Left lung (tissue), 4 donors: ENCODE measurements at regions not wholly inside any gene's neighbourhood (a gene's known extent, or its start where the extent isn't known, plus 50 kb on each side); places are given as distances from the start of the nearest gene placed in this dataset.

Experiments
- ATAC-seq: fragments of 200-7000 bp; cut with Tn5 transposase; one replicate; pipeline ENCODE4 v1.9.1; 2020; ENCODE audit warnings: moderate library complexity
- DNase-seq, 4 donors: peaks; one replicate each; pipeline ENCODE4 v3.0.0-alpha.2; 2013 to 2020
- H3K27ac ChIP-seq, 2 donors: fragments of 200-600 bp; sonication (generic) in 1 of 2; one replicate each; pipeline versions ENCODE4 v1.5.0 to v1.8.0; 2020 to 2021
- H3K27me3 ChIP-seq, 2 donors: fragments of 200-600 bp; sonication (generic) in 1 of 2; one replicate each; pipeline versions ENCODE4 v1.5.0 to v1.8.0; 2020 to 2021
- H3K36me3 ChIP-seq, 2 donors: fragments of 200-600 bp; sonication (generic) in 1 of 2; one replicate each; pipeline versions ENCODE4 v1.5.0 to v1.8.0; 2020 to 2021
- H3K4me1 ChIP-seq, 2 donors: fragments of 200-600 bp; one replicate each; pipeline ENCODE4 v1.8.0; 2021
- H3K4me3 ChIP-seq, 2 donors: fragments of 200-600 bp; sonication (generic) in 1 of 2; one replicate each; pipeline versions ENCODE4 v1.5.0 to v1.8.0; 2020 to 2021; ENCODE audit warnings: mild to moderate bottlenecking in 1 of 2
- H3K9me3 ChIP-seq, 2 donors: fragments of 200-600 bp; sonication (generic) in 1 of 2; one replicate each; pipeline versions ENCODE4 v1.5.0 to v1.8.0; 2020 to 2021
- CTCF ChIP-seq, 2 donors: fragments of 200-600 bp; sonication (generic) in 1 of 2; IDR thresholded peaks; one replicate each; pipeline versions ENCODE4 v1.5.0 to v1.8.0; 2021; ENCODE audit warnings: antibody characterized with exemption in 2 of 2
- intact Hi-C, 2 donors: fragments of 100-400 bp; cut with DNase I; formaldehyde crosslinking; loops; one replicate each; pipeline versions ENCODE4 v1.11.2 to v1.14.2; 2022
- donor health status: DM: no; HTN: yes; CAD: no.
- donor health status: DM: no; HTN: no; CAD: no.

GRCh38 chr2:150767991-150768746 lies 280.7 kb upstream of the RND3 start:
- Histone ChIP-seq H3K36me3 (no peaks in the 10 kb centered on the region), H3K27me3 (no peaks in the 10 kb centered on the region), H3K9me3 (no peaks in the 10 kb centered on the region), H3K4me3 (no peak overlapping the region), H3K4me1 (no peaks in the 10 kb centered on the region), H3K27ac (no peak overlapping the region)
- ATAC-seq (no peak), DNase-seq (no peak)
- intact Hi-C loops: no loop called here
- no peak for TF ChIP-seq CTCF (IDR thresholded peaks at IDR 0.05)

- Histone ChIP-seq H3K27ac (no peak overlapping the region), H3K4me3 (no peak overlapping the region), H3K4me1 (no peaks in the 10 kb centered on the region), H3K27me3 (no peaks in the 10 kb centered on the region), H3K36me3 (no peaks in the 10 kb centered on the region), H3K9me3 (no peaks in the 10 kb centered on the region)
- ATAC-seq (no peak), DNase-seq (no peak)
- TF ChIP-seq CTCF (IDR thresholded peaks at IDR 0.05): no peak
- intact Hi-C loops: no loop called here
These were observed 275.1 kb upstream of the RND3 start for GRCh38 chr2:150762571-150762970.

- intact Hi-C loops: no loop called here
- Histone ChIP-seq H3K36me3 (no peaks in the 10 kb centered on the region), H3K4me1 (no peaks in the 10 kb centered on the region), H3K27me3 (no peaks in the 10 kb centered on the region), H3K27ac (no peak overlapping the region), H3K4me3 (no peak overlapping the region), H3K9me3 (no peaks in the 10 kb centered on the region)
- ATAC-seq: no peak
- TF ChIP-seq CTCF (IDR thresholded peaks at IDR 0.05): no peak
- no peak for DNase-seq
These were observed 272.1 kb upstream of the RND3 start for GRCh38 chr2:150759531-150759930.

- H3K9me3 ChIP-seq: no peaks in the 10 kb centered on the region
- no peak overlapping the region for H3K4me3 ChIP-seq
- H3K27ac ChIP-seq: no peak overlapping the region
- no peaks in the 10 kb centered on the region for H3K36me3 ChIP-seq
- ATAC-seq: no peak
- intact Hi-C loops: no loop called here
- no peak for DNase-seq
- H3K27me3 ChIP-seq: no peaks in the 10 kb centered on the region
- no peaks in the 10 kb centered on the region for H3K4me1 ChIP-seq
- no peak for TF ChIP-seq CTCF (IDR thresholded peaks at IDR 0.05)
These were observed 271.6 kb upstream of the RND3 start for GRCh38 chr2:150759106-150759505.

- DNase-seq (no peak), ATAC-seq (no peak)
- TF ChIP-seq CTCF (IDR thresholded peaks at IDR 0.05): no peak
- intact Hi-C loops: no loop called here
- no peak overlapping the region for H3K4me3 ChIP-seq
- no peaks in the 10 kb centered on the region for H3K27me3 ChIP-seq
- no peaks in the 10 kb centered on the region for H3K9me3 ChIP-seq
- H3K36me3 ChIP-seq: no peaks in the 10 kb centered on the region
- H3K27ac ChIP-seq: no peak overlapping the region
- no peaks in the 10 kb centered on the region for H3K4me1 ChIP-seq
These were observed 264.8 kb upstream of the RND3 start for GRCh38 chr2:150752229-150752628.
